ENCODE measurements at regions not wholly inside any gene's neighbourhood (a gene's known extent, or its start where the extent isn't known, plus 50 kb on each side); places are given as distances from the start of the nearest gene placed in this dataset.

DNA sequence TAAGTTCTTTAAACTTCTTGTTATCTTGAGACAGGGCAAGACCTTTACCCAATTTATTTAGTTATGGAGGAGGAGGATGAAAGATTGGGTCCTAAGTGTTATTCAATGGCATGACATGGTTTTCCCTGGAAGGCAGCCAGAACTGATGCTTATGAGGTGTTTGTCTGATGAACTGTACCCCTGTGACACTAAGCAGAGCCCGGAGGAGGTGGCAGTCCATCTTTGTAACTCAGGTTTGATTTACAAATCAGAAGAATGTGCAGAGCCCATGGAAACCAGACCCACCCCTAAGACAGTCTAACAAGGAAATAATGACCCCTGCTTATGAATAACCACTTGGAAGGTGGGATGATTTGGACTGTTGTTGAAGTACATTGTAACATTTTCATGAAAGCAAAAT, 878.6 kb upstream of the NR2F2 start:
- no peaks in the 10 kb centered on the region for H3K36me3 ChIP-seq (ENCODE audit: insufficient read depth, low read length, poor library complexity, severe bottlenecking)
- POLR2A ChIA-PET (ENCODE audit: low non-redundant PET) = no interaction called here
- peaks cover 10% of the 10 kb centered on the region for H3K4me1 ChIP-seq (ENCODE audit: insufficient read depth, low read length, poor library complexity, severe bottlenecking)
- no peak overlapping the region for H3K27ac ChIP-seq (ENCODE audit: low read depth, low read length, poor library complexity, severe bottlenecking)
- TF ChIP-seq, protein P1, sequence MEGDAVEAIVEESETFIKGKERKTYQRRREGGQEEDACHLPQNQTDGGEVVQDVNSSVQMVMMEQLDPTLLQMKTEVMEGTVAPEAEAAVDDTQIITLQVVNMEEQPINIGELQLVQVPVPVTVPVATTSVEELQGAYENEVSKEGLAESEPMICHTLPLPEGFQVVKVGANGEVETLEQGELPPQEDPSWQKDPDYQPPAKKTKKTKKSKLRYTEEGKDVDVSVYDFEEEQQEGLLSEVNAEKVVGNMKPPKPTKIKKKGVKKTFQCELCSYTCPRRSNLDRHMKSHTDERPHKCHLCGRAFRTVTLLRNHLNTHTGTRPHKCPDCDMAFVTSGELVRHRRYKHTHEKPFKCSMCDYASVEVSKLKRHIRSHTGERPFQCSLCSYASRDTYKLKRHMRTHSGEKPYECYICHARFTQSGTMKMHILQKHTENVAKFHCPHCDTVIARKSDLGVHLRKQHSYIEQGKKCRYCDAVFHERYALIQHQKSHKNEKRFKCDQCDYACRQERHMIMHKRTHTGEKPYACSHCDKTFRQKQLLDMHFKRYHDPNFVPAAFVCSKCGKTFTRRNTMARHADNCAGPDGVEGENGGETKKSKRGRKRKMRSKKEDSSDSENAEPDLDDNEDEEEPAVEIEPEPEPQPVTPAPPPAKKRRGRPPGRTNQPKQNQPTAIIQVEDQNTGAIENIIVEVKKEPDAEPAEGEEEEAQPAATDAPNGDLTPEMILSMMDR (conservative IDR thresholded peaks at IDR 0.05; ENCODE audit: low read depth, low read length) = no peak
- no peak for TF ChIP-seq EZH2 (IDR thresholded peaks at IDR 0.05; ENCODE audit: borderline replicate concordance, low read depth, low read length, poor library complexity, severe bottlenecking)
- CTCF ChIA-PET = no interaction called here
- H3K9me3 ChIP-seq (ENCODE audit: low read depth, low read length, poor library complexity, severe bottlenecking) = no peaks in the 10 kb centered on the region
- BruUV-seq (replicated peaks) = no TSS peak
- no peak for DNase-seq (ENCODE audit: low spot score)
- no peaks in the 10 kb centered on the region for H3K27me3 ChIP-seq (replicated peaks; ENCODE audit: insufficient read depth, low read depth, low read length, poor library complexity)
- intact Hi-C loops (cut with micrococcal nuclease; ENCODE audit: unreplicated experiment) = no loop called here
- H3K4me3 ChIP-seq (ENCODE audit: low read depth, low read length, poor library complexity, severe bottlenecking) = no peak overlapping the region

DNA sequence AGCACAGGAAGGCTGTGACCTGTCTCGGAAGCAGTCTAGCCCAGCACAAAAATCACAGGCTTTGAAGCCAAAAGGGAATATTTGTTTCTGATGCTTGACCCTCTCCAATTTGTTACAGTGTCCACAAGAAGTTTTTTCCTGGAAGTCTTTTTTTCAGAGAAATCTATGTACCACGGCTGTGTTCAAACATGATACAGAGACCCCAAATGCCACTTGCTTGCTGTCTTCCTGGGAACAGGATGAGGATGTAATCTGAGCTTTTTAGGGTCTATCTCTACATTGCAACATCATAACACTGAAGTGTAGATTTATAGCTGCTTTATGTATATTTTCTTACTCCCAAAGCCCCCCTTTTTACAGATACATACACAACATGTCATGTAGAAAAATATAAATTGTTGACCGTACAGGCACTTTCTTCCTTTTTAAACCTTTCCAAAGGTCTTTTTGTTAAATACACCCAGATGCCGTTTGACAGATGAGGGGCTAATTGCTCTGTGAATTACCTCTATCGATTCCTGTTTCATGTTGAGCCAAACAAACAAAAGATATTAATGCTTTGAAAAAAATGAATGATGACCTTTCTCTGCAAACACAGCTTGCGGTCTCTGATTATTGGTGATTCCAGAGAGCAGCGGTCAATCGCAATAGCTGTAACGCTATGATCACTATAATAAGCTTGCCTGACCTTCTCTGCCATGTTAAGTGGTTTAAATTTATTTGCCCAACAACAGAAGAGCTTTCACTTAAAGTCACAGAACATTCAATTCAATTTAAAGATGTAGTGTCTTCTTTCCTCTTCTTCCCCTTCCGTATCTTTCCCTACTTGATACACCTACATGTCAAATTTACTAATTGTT, 875.9 kb upstream of the NR2F2 start:
- no peak for TF ChIP-seq EZH2 (IDR thresholded peaks at IDR 0.05; ENCODE audit: borderline replicate concordance, low read depth, low read length, poor library complexity, severe bottlenecking)
- TF ChIP-seq, protein P1 (conservative IDR thresholded peaks at IDR 0.05; ENCODE audit: low read depth, low read length) = no peak
- Histone ChIP-seq H3K4me3 (ENCODE audit: low read depth, low read length, poor library complexity, severe bottlenecking) (no peak overlapping the region), H3K27me3 (replicated peaks; ENCODE audit: insufficient read depth, low read depth, low read length, poor library complexity) (no peaks in the 10 kb centered on the region), H3K27ac (ENCODE audit: low read depth, low read length, poor library complexity, severe bottlenecking) (no peak overlapping the region), H3K9me3 (ENCODE audit: low read depth, low read length, poor library complexity, severe bottlenecking) (no peaks in the 10 kb centered on the region), H3K4me1 (ENCODE audit: insufficient read depth, low read length, poor library complexity, severe bottlenecking) (peaks cover 15% of the 10 kb centered on the region), H3K36me3 (ENCODE audit: insufficient read depth, low read length, poor library complexity, severe bottlenecking) (no peaks in the 10 kb centered on the region)
- ChIA-PET POLR2A (ENCODE audit: low non-redundant PET) (no interaction called here), CTCF (no interaction called here)
- no peak for DNase-seq (ENCODE audit: low spot score)
- intact Hi-C loops (cut with micrococcal nuclease; ENCODE audit: unreplicated experiment) = no loop called here
- BruUV-seq (replicated peaks) = no TSS peak

DNA sequence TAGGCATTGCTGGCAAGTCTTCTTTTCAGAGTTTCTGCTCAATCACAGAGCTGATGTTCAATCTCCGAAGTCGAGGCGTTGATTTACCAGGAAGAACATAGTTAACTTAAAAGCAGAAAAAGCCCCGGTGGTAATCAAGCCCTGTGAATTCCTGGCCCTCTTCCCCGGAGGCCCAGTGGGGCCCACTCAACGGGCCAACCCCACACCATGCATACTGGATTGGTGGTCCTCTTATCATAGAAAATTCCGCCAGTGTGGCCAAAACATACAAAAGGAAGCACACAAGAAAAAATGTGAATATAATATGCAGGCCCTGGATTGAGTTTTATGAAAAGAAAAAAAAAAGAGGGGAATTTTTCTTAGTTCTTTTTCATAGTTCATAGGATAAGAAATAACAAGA, 873.0 kb upstream of the NR2F2 start:
- H3K36me3 ChIP-seq (ENCODE audit: insufficient read depth, low read length, poor library complexity, severe bottlenecking) = no peaks in the 10 kb centered on the region
- no peaks in the 10 kb centered on the region for H3K9me3 ChIP-seq (ENCODE audit: low read depth, low read length, poor library complexity, severe bottlenecking)
- peaks cover 11% of the 10 kb centered on the region for H3K4me1 ChIP-seq (ENCODE audit: insufficient read depth, low read length, poor library complexity, severe bottlenecking)
- ChIA-PET POLR2A (ENCODE audit: low non-redundant PET) (no interaction called here), CTCF (no interaction called here)
- TF ChIP-seq, protein P1 (conservative IDR thresholded peaks at IDR 0.05; ENCODE audit: low read depth, low read length) = no peak
- no TSS peak for BruUV-seq (replicated peaks)
- H3K27ac ChIP-seq (ENCODE audit: low read depth, low read length, poor library complexity, severe bottlenecking) = no peak overlapping the region
- H3K4me3 ChIP-seq (ENCODE audit: low read depth, low read length, poor library complexity, severe bottlenecking) = no peak overlapping the region
- DNase-seq (ENCODE audit: low spot score) = no peak
- intact Hi-C loops (cut with micrococcal nuclease; ENCODE audit: unreplicated experiment) = no loop called here
- no peaks in the 10 kb centered on the region for H3K27me3 ChIP-seq (replicated peaks; ENCODE audit: insufficient read depth, low read depth, low read length, poor library complexity)
